A673 (cell line): ENCODE measurements at regions not wholly inside any gene's neighbourhood (a gene's known extent, or its start where the extent isn't known, plus 50 kb on each side); places are given as distances from the start of the nearest gene placed in this dataset.

Experiments used
- BruUV-seq: library from RNA; stranded (reverse); fragments of 400-500 nt; replicated peaks from 2 replicates; lab custom pipeline; 2021; lab: Mats Ljungman, UMichigan
- CTCF ChIA-PET: fragments of 300-600 bp; sonication (Branson Sonifier 250); formaldehyde crosslinking; loops from one replicate; lab custom pipeline; 2022; ENCODE audit warnings: antibody characterized with exemption; lab: Charles Lee
- POLR2A ChIA-PET: fragments of 300-600 bp; sonication (Branson Sonifier 250); formaldehyde crosslinking; loops from one replicate; lab custom pipeline; 2022; ENCODE audit warnings: antibody characterized with exemption; ENCODE audit not compliant: low non-redundant PET; lab: Charles Lee
- DNase-seq: peaks from one replicate; pipeline ENCODE4 v3.0.0-alpha.2; 2015; ENCODE audit warnings: low spot score
- H3K27ac ChIP-seq: fragments of 200-600 bp; sonication (generic); 2 replicates; pipeline ENCODE4 v1.5.1; 2016; ENCODE audit warnings: mixed run types, low read depth, mild to moderate bottlenecking, mixed read lengths, antibody characterized with exemption, low read length; ENCODE audit not compliant: poor library complexity, severe bottlenecking
- H3K27me3 ChIP-seq: fragments of 200-600 bp; sonication (generic); replicated peaks from 2 replicates; pipeline ENCODE4 v1.6.1; 2017; ENCODE audit warnings: mixed run types, low read depth, mild to moderate bottlenecking, mixed read lengths, antibody characterized with exemption, low read length; ENCODE audit not compliant: insufficient read depth, poor library complexity
- H3K36me3 ChIP-seq: fragments of 200-600 bp; sonication (generic); 2 replicates; pipeline ENCODE4 v1.6.1; 2016; ENCODE audit warnings: mixed run types, mild to moderate bottlenecking, mixed read lengths, antibody characterized with exemption, low read length; ENCODE audit not compliant: insufficient read depth, poor library complexity, severe bottlenecking
- H3K4me1 ChIP-seq: fragments of 200-600 bp; sonication (generic); 2 replicates; pipeline ENCODE4 v1.6.1; 2017; ENCODE audit warnings: mixed run types, mild to moderate bottlenecking, mixed read lengths, antibody characterized with exemption, low read length; ENCODE audit not compliant: insufficient read depth, poor library complexity, severe bottlenecking
- H3K4me3 ChIP-seq: fragments of 200-600 bp; sonication (generic); 2 replicates; pipeline ENCODE4 v1.5.1; 2016; ENCODE audit warnings: low read depth, mixed run types, mild to moderate bottlenecking, mixed read lengths, low read length; ENCODE audit not compliant: poor library complexity, severe bottlenecking
- H3K9me3 ChIP-seq: fragments of 200-600 bp; sonication (generic); 2 replicates; pipeline ENCODE4 v1.6.1; 2016; ENCODE audit warnings: mixed run types, low read depth, mild to moderate bottlenecking, mixed read lengths, antibody characterized with exemption, low read length; ENCODE audit not compliant: poor library complexity, severe bottlenecking
- CTCF ChIP-seq: fragments of 300-800, 200-600 bp; sonication (generic); conservative IDR thresholded peaks from 2 replicates; pipeline ENCODE4 v1.5.1; 2017; ENCODE audit warnings: low read depth, mild to moderate bottlenecking, antibody characterized with exemption, low read length, moderate library complexity, mixed read lengths
- EZH2 ChIP-seq: fragments of 200-600 bp; sonication (generic); IDR thresholded peaks from 2 replicates; pipeline ENCODE4 v1.6.1; 2017; ENCODE audit warnings: borderline replicate concordance, low read depth, mild to moderate bottlenecking, mixed read lengths, antibody characterized with exemption, low read length; ENCODE audit not compliant: poor library complexity, severe bottlenecking
- intact Hi-C: fragments of 100-400 bp; cut with micrococcal nuclease; formaldehyde crosslinking; loops from one replicate; pipeline ENCODE4 v1.10.0; 2022; ENCODE audit not compliant: unreplicated experiment

GRCh38 chr5:90055831-90056328 lies 353.7 kb downstream of the CETN3 start:
- no peak for TF ChIP-seq CTCF
- no peak for TF ChIP-seq EZH2
- H3K27me3 ChIP-seq: no peaks in the 10 kb centered on the region
- intact Hi-C loops: no loop called here
- H3K36me3 ChIP-seq: no peaks in the 10 kb centered on the region
- POLR2A ChIA-PET: no interaction called here
- no TSS peak for BruUV-seq
- H3K9me3 ChIP-seq: no peaks in the 10 kb centered on the region
- H3K4me3 ChIP-seq: no peak overlapping the region
- H3K4me1 ChIP-seq: no peaks in the 10 kb centered on the region
- CTCF ChIA-PET: no interaction called here
- no peak for DNase-seq
- H3K27ac ChIP-seq: no peak overlapping the region

- Histone ChIP-seq H3K4me1 (no peaks in the 10 kb centered on the region), H3K4me3 (no peak overlapping the region), H3K9me3 (no peaks in the 10 kb centered on the region), H3K36me3 (no peaks in the 10 kb centered on the region), H3K27ac (no peak overlapping the region), H3K27me3 (no peaks in the 10 kb centered on the region)
- DNase-seq: no peak
- BruUV-seq: no TSS peak
- ChIA-PET CTCF (no interaction called here), POLR2A (interaction anchor here (0.6 kb wide), 1 partner anchor 52 kb away, joined by 3 read pairs; no protein-coding TSS in a partner anchor)
- intact Hi-C loops: no loop called here
- TF ChIP-seq EZH2 (no peak), CTCF (no peak)
Observed at GRCh38 chr5:90054612-90055011, 354.9 kb downstream of the CETN3 start.

DNA sequence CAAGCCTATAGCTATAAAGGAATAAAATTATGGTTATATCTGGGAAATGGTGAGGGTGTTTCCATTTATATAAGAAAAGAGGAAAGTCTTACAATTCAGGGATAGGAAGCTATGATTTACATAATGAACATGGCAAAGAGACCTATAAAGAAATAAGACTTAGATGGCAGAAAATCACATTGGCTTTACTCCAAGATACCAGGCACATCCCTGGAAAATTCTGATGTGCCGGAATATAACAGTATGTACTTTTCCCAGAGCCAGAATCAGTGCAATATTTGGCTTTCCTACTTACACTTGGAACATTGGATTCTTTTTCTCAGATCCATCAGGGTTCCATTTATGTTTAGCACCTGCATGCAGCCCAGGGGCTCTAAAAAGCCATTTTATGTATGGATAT lies 357.8 kb downstream of the CETN3 start:
- Histone ChIP-seq H3K4me3 (no peak overlapping the region), H3K4me1 (no peaks in the 10 kb centered on the region), H3K36me3 (no peaks in the 10 kb centered on the region), H3K27me3 (no peaks in the 10 kb centered on the region), H3K9me3 (no peaks in the 10 kb centered on the region), H3K27ac (no peak overlapping the region)
- ChIA-PET POLR2A (no interaction called here), CTCF (no interaction called here)
- TF ChIP-seq CTCF (no peak), EZH2 (no peak)
- no TSS peak for BruUV-seq
- intact Hi-C loops: no loop called here
- DNase-seq: no peak
